ENCODE measurements at regions not wholly inside any gene's neighbourhood (a gene's known extent, or its start where the extent isn't known, plus 50 kb on each side); places are given as distances from the start of the nearest gene placed in this dataset.
"Not testable (repeated sequence)": the region's sequence is repeated elsewhere in the genome, so short reads cannot be mapped to it uniquely, and the experiment has no call there.

GRCh38 chr12:73699318-73699717 lies 838.3 kb upstream of the ATXN7L3B start:
- H3K27ac ChIP-seq: no peak overlapping the region
- H3K36me3 ChIP-seq: no peaks in the 10 kb centered on the region
- 69 to 76% methylated on average over 1 of the region's 1 CpG for WGBS, 2 donors
- no peak for DNase-seq
- TF ChIP-seq POLR2AphosphoS5 (IDR thresholded peaks at IDR 0.05) (no peak), EP300 (IDR thresholded peaks at IDR 0.05) (no peak), CTCF (IDR thresholded peaks at IDR 0.05) (no peak), POLR2A (IDR thresholded peaks at IDR 0.05) (no peak)
- no peaks in the 10 kb centered on the region for H3K27me3 ChIP-seq
- H3K4me1 ChIP-seq: no peaks in the 10 kb centered on the region
- no peaks in the 10 kb centered on the region for H3K9me3 ChIP-seq
- H3K4me3 ChIP-seq: no peak overlapping the region
- intact Hi-C loops (cut with DNase I): no loop called here

DNA sequence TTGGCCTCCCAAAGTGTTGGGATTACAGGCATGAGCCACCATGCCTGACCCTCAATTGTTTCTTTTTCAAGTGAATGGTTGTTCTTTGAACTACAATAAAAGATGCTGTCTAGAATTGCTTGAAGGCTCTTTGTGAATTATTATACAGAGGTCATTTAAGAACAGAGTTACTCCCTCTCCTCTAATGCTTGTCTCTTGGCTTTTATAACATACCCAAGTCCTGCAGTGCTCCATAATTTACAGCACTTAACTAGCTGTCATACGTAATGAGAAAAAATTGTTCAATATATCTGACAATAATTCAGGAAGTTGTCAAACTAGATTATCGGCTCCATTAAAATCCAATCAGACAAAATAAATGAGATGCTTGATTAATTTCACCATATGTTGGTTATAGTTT lies 823.0 kb upstream of the ATXN7L3B start:
- no peaks in the 10 kb centered on the region for H3K4me1 ChIP-seq
- H3K9me3 ChIP-seq: no peaks in the 10 kb centered on the region
- WGBS, 2 donors: 81 to 86% methylated on average over 2 of the region's 2 CpGs
- TF ChIP-seq POLR2A (IDR thresholded peaks at IDR 0.05) (no peak), CTCF (IDR thresholded peaks at IDR 0.05) (no peak), EP300 (IDR thresholded peaks at IDR 0.05) (no peak), POLR2AphosphoS5 (IDR thresholded peaks at IDR 0.05) (no peak)
- H3K36me3 ChIP-seq: no peaks in the 10 kb centered on the region
- H3K27ac ChIP-seq: no peak overlapping the region
- H3K4me3 ChIP-seq: no peak overlapping the region
- DNase-seq: no peak
- intact Hi-C loops (cut with DNase I): no loop called here
- H3K27me3 ChIP-seq: no peaks in the 10 kb centered on the region

GRCh38 chr12:73716143-73716542 lies 821.5 kb upstream of the ATXN7L3B start:
- H3K4me3 ChIP-seq; H3K27ac ChIP-seq; H3K27me3 ChIP-seq; H3K9me3 ChIP-seq; H3K36me3 ChIP-seq; DNase-seq; intact Hi-C loops (cut with DNase I); H3K4me1 ChIP-seq: not testable (repeated sequence)
- WGBS, 2 donors: 52 to 74% methylated on average over 2 of the region's 2 CpGs

DNA sequence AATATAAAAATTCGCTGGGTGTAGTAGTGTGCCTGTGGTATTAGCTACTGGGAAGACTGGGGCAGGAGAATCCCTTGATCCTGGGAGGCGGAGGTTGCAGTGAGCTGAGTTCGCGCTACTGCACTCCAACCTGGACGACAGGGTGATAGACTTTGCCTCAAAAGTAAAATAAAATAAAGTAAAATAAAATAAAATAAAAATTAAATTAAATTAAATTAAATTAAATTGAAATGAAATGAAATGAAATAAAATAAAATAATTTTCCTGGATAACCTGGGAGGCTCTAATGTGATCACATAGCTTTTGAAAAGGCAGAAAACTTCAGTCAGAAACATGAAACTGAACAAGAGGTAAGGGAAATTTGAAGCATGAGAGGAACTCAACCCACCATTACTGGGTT lies 818.4 kb upstream of the ATXN7L3B start:
- no peak overlapping the region for H3K4me3 ChIP-seq
- TF ChIP-seq EP300 (IDR thresholded peaks at IDR 0.05): no peak
- no peaks in the 10 kb centered on the region for H3K27me3 ChIP-seq
- WGBS, 2 donors: 84 to 91% methylated on average over 5 of the region's 5 CpGs
- DNase-seq: no peak
- no peaks in the 10 kb centered on the region for H3K9me3 ChIP-seq
- H3K4me1 ChIP-seq: no peaks in the 10 kb centered on the region
- H3K36me3 ChIP-seq: no peaks in the 10 kb centered on the region
- intact Hi-C loops (cut with DNase I): no loop called here
- H3K27ac ChIP-seq: no peak overlapping the region

- no peaks in the 10 kb centered on the region for H3K27me3 ChIP-seq
- no peaks in the 10 kb centered on the region for H3K4me1 ChIP-seq
- no peak overlapping the region for H3K4me3 ChIP-seq
- intact Hi-C loops (cut with DNase I): no loop called here
- no peak for TF ChIP-seq POLR2A (IDR thresholded peaks at IDR 0.05)
- TF ChIP-seq CTCF (IDR thresholded peaks at IDR 0.05): no peak
- no peak for TF ChIP-seq EP300 (IDR thresholded peaks at IDR 0.05)
- TF ChIP-seq POLR2AphosphoS5 (IDR thresholded peaks at IDR 0.05): no peak
- no peaks in the 10 kb centered on the region for H3K36me3 ChIP-seq
- no peak for DNase-seq
- no peak overlapping the region for H3K27ac ChIP-seq
- WGBS, 2 donors: 80 to 82% methylated on average over 6 of the region's 6 CpGs
- H3K9me3 ChIP-seq: no peaks in the 10 kb centered on the region
Measured at GRCh38 chr12:73726881-73727280, 810.8 kb upstream of the ATXN7L3B start.

DNA sequence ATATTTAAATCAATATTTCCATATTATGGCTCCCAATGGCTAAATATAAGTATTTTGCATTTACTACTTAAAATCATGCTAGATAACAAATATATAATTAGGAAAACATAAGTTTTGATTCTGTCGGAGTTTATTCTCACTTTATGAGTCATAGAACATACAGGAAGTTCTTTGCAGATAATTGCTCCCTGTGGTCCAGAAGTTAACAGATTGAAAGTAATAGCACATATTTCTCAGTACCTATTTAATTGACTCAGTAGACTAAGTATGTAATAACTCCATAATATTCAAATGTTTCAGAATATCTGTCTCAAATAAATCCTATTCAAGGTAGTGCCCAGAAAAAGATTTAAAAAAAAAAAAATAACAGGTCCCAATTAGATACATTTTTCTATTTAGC lies 806.0 kb upstream of the ATXN7L3B start:
- Histone ChIP-seq H3K9me3 (no peaks in the 10 kb centered on the region), H3K36me3 (no peaks in the 10 kb centered on the region), H3K4me1 (no peaks in the 10 kb centered on the region), H3K4me3 (no peak overlapping the region), H3K27ac (no peak overlapping the region), H3K27me3 (no peaks in the 10 kb centered on the region)
- intact Hi-C loops (cut with DNase I): no loop called here
- no peak for TF ChIP-seq CTCF (IDR thresholded peaks at IDR 0.05)
- TF ChIP-seq POLR2A (IDR thresholded peaks at IDR 0.05): no peak
- no peak for TF ChIP-seq EP300 (IDR thresholded peaks at IDR 0.05)
- no peak for TF ChIP-seq POLR2AphosphoS5 (IDR thresholded peaks at IDR 0.05)
- DNase-seq: no peak
- WGBS, 2 donors: 65 to 73% methylated on average over 1 of the region's 1 CpG
